ENCODE measurements at regions not wholly inside any gene's neighbourhood (a gene's known extent, or its start where the extent isn't known, plus 50 kb on each side); places are given as distances from the start of the nearest gene placed in this dataset.

GRCh38 chr5:68950125-68950524 is 143.7 kb upstream of the SLC30A5 start:
- Histone ChIP-seq H3K36me3 (ENCODE audit: control insufficient read depth, insufficient read depth, low read length) (no peaks in the 10 kb centered on the region), H3K9me3 (ENCODE audit: control insufficient read depth, low read length) (no peaks in the 10 kb centered on the region), H3K9ac (ENCODE audit: extremely low read depth, low read length, poor library complexity, severe bottlenecking) (no peak overlapping the region), H3K27ac (ENCODE audit: low read depth, low read length) (no peak overlapping the region), H3K4me3 (ENCODE audit: low read length) (no peak overlapping the region), H3K27me3 (ENCODE audit: control insufficient read depth, insufficient read depth, low read length, poor library complexity, severe bottlenecking) (no peaks in the 10 kb centered on the region), H3K4me1 (ENCODE audit: control insufficient read depth, insufficient read depth, low read length) (peaks cover 8% of the 10 kb centered on the region)
- Mint-ChIP-seq H3K27ac (no peak overlapping the region), H3K9me3 (no peaks in the 10 kb centered on the region), H3K4me1 (peaks cover 23% of the 10 kb centered on the region), H3K27me3 (ENCODE audit: insufficient read depth) (no peaks in the 10 kb centered on the region), H3K36me3 (ENCODE audit: low read depth) (no peaks in the 10 kb centered on the region), H3K4me3 (no peak overlapping the region)
- peak; percentile 66 for DNase-seq
- 71% methylated on average over 6 of the region's 6 CpGs; no CpG with 5 or more reads in 1 of the 2 experiments for WGBS, 2 experiments (ENCODE audit: insufficient coverage in 1 of 2, insufficient read length in 1 of 2)
- TF ChIP-seq CTCF (conservative IDR thresholded peaks at IDR 0.05) = no peak

- no peaks in the 10 kb centered on the region for H3K36me3 ChIP-seq (ENCODE audit: control insufficient read depth, insufficient read depth, low read length)
- Mint-ChIP-seq H3K4me3 (no peak overlapping the region), H3K36me3 (ENCODE audit: low read depth) (no peaks in the 10 kb centered on the region), H3K4me1 (peaks cover 23% of the 10 kb centered on the region), H3K9me3 (no peaks in the 10 kb centered on the region), H3K27me3 (ENCODE audit: insufficient read depth) (no peaks in the 10 kb centered on the region), H3K27ac (no peak overlapping the region)
- peaks cover 8% of the 10 kb centered on the region for H3K4me1 ChIP-seq (ENCODE audit: control insufficient read depth, insufficient read depth, low read length)
- H3K27ac ChIP-seq (ENCODE audit: low read depth, low read length) = no peak overlapping the region
- no peak for TF ChIP-seq CTCF (conservative IDR thresholded peaks at IDR 0.05)
- H3K4me3 ChIP-seq (ENCODE audit: low read length) = no peak overlapping the region
- H3K27me3 ChIP-seq (ENCODE audit: control insufficient read depth, insufficient read depth, low read length, poor library complexity, severe bottlenecking) = no peaks in the 10 kb centered on the region
- no peak for DNase-seq
- no peaks in the 10 kb centered on the region for H3K9me3 ChIP-seq (ENCODE audit: control insufficient read depth, low read length)
- no peak overlapping the region for H3K9ac ChIP-seq (ENCODE audit: extremely low read depth, low read length, poor library complexity, severe bottlenecking)
- 95 to 100% methylated on average over 1 of the region's 1 CpG for WGBS, 2 experiments (ENCODE audit: insufficient coverage in 1 of 2, insufficient read length in 1 of 2)
Measured at GRCh38 chr5:68950930-68951329, 142.9 kb upstream of the SLC30A5 start.

- H3K4me3 Mint-ChIP-seq = no peak overlapping the region
- no peaks in the 10 kb centered on the region for H3K27me3 ChIP-seq (ENCODE audit: control insufficient read depth, insufficient read depth, low read length, poor library complexity, severe bottlenecking)
- H3K36me3 Mint-ChIP-seq (ENCODE audit: low read depth) = no peaks in the 10 kb centered on the region
- peaks cover 13% of the 10 kb centered on the region for H3K4me1 ChIP-seq (ENCODE audit: control insufficient read depth, insufficient read depth, low read length)
- no peak for TF ChIP-seq CTCF (conservative IDR thresholded peaks at IDR 0.05)
- H3K9me3 Mint-ChIP-seq = no peaks in the 10 kb centered on the region
- no peaks in the 10 kb centered on the region for H3K36me3 ChIP-seq (ENCODE audit: control insufficient read depth, insufficient read depth, low read length)
- H3K9ac ChIP-seq (ENCODE audit: extremely low read depth, low read length, poor library complexity, severe bottlenecking) = no peak overlapping the region
- DNase-seq = no peak
- no peak overlapping the region for H3K4me3 ChIP-seq (ENCODE audit: low read length)
- H3K27me3 Mint-ChIP-seq (ENCODE audit: insufficient read depth) = no peaks in the 10 kb centered on the region
- no peaks in the 10 kb centered on the region for H3K9me3 ChIP-seq (ENCODE audit: control insufficient read depth, low read length)
- peaks cover 30% of the 10 kb centered on the region for H3K4me1 Mint-ChIP-seq
- WGBS, 2 experiments (ENCODE audit: insufficient coverage in 1 of 2, insufficient read length in 1 of 2) = 83 to 86% methylated on average over 2 to 3 of the region's 3 CpGs
- no peak overlapping the region for H3K27ac Mint-ChIP-seq
- H3K27ac ChIP-seq (ENCODE audit: low read depth, low read length) = no peak overlapping the region
Measured at GRCh38 chr5:68953231-68953874, 140.5 kb upstream of the SLC30A5 start.
